Fibroblast of the conjunctiva (primary cell): ENCODE measurements at regions not wholly inside any gene's neighbourhood (a gene's known extent, or its start where the extent isn't known, plus 50 kb on each side); places are given as distances from the start of the nearest gene placed in this dataset.
"Not testable (repeated sequence)": the region's sequence is repeated elsewhere in the genome, so short reads cannot be mapped to it uniquely, and the experiment has no call there.

Source experiments
- DNase-seq: peaks from one replicate; pipeline ENCODE4 v3.0.0-alpha.2; 2010; ENCODE audit warnings: low read depth

GRCh38 chr4:179692222-179692621 lies 2250.0 kb upstream of the AGA start:
- no peak for DNase-seq

GRCh38 chr4:179695175-179695574 lies 2252.9 kb upstream of the AGA start:
- no peak for DNase-seq

- DNase-seq = no peak
Measured at GRCh38 chr4:179698321-179698720, 2256.1 kb upstream of the AGA start.

GRCh38 chr4:179709961-179710624 lies 2267.9 kb upstream of the AGA start:
- DNase-seq = no peak

- DNase-seq = no peak
Measured at GRCh38 chr4:179719766-179720450, 2277.7 kb upstream of the AGA start.

GRCh38 chr4:179726491-179726890 lies 2284.3 kb upstream of the AGA start:
- DNase-seq = not testable (repeated sequence)

GRCh38 chr4:179728305-179728704 lies 2286.1 kb upstream of the AGA start:
- DNase-seq = no peak

GRCh38 chr4:179736820-179737219 lies 2294.6 kb upstream of the AGA start:
- not testable (repeated sequence) for DNase-seq

- DNase-seq = no peak
Measured at GRCh38 chr4:179738822-179739221, 2296.6 kb upstream of the AGA start.

- no peak for DNase-seq
Measured at GRCh38 chr4:179747218-179747910, 2305.1 kb upstream of the AGA start.

GRCh38 chr4:179748837-179749236 lies 2306.6 kb upstream of the AGA start:
- DNase-seq = no peak

- no peak for DNase-seq
Measured at GRCh38 chr4:179750374-179750773, 2308.1 kb upstream of the AGA start.

GRCh38 chr4:179751669-179752068 lies 2309.4 kb upstream of the AGA start:
- DNase-seq = no peak

GRCh38 chr4:179755322-179755721 lies 2313.1 kb upstream of the AGA start:
- DNase-seq = no peak

- no peak for DNase-seq
Measured at GRCh38 chr4:179757641-179758040, 2315.4 kb upstream of the AGA start.

- no peak for DNase-seq
Measured at GRCh38 chr4:179762840-179763239, 2320.6 kb upstream of the AGA start.

- no peak for DNase-seq
Measured at GRCh38 chr4:179766938-179767337, 2324.7 kb upstream of the AGA start.

GRCh38 chr4:179768996-179769395 lies 2326.8 kb upstream of the AGA start:
- DNase-seq = no peak

- no peak for DNase-seq
Measured at GRCh38 chr4:179797738-179798137, 2355.5 kb upstream of the AGA start.

- no peak for DNase-seq
Measured at GRCh38 chr4:179803857-179804256, 2361.6 kb upstream of the AGA start.

GRCh38 chr4:179804440-179804839 lies 2362.2 kb upstream of the AGA start:
- DNase-seq = no peak

- no peak for DNase-seq
Measured at GRCh38 chr4:179817317-179817716, 2375.1 kb upstream of the AGA start.

GRCh38 chr4:179823342-179823741 lies 2381.1 kb upstream of the AGA start:
- no peak for DNase-seq
